GM19043 (cell line): ENCODE measurements at regions not wholly inside any gene's neighbourhood (a gene's known extent, or its start where the extent isn't known, plus 50 kb on each side); places are given as distances from the start of the nearest gene placed in this dataset.

Source experiments
- ATAC-seq: cut with Tn5 transposase; IDR thresholded peaks from one replicate; pipeline ENCODE4 v1.9.1; 2021; ENCODE audit warnings: low read depth; ENCODE audit not compliant: unreplicated experiment

- ATAC-seq: no peak
Measured at GRCh38 chr1:10848109-10848684, 51.8 kb upstream of the CASZ1 start.

GRCh38 chr1:10850026-10850425 lies 53.6 kb upstream of the CASZ1 start:
- no peak for ATAC-seq

- ATAC-seq: no peak
Measured at GRCh38 chr1:10851024-10852013, 54.9 kb upstream of the CASZ1 start.

GRCh38 chr1:10852018-10852417 lies 55.6 kb upstream of the CASZ1 start:
- ATAC-seq: no peak

- ATAC-seq: no peak
Measured at GRCh38 chr1:10852486-10852885, 56.0 kb upstream of the CASZ1 start.

- ATAC-seq: no peak
Measured at GRCh38 chr1:10852998-10853520, 56.6 kb upstream of the CASZ1 start.

- no peak for ATAC-seq
Measured at GRCh38 chr1:10853701-10854100, 57.3 kb upstream of the CASZ1 start.

GRCh38 chr1:10854856-10855459 lies 58.5 kb upstream of the CASZ1 start:
- ATAC-seq: no peak

- ATAC-seq: no peak
Measured at GRCh38 chr1:10856176-10856683, 59.8 kb upstream of the CASZ1 start.

GRCh38 chr1:10856863-10857598 lies 60.6 kb upstream of the CASZ1 start:
- ATAC-seq: no peak

- no peak for ATAC-seq
Measured at GRCh38 chr1:10857687-10858086, 61.2 kb upstream of the CASZ1 start.

GRCh38 chr1:10860218-10860617 lies 63.8 kb upstream of the CASZ1 start:
- no peak for ATAC-seq

GRCh38 chr1:10860682-10861081 lies 64.2 kb upstream of the CASZ1 start:
- no peak for ATAC-seq

GRCh38 chr1:10861822-10862221 lies 65.4 kb upstream of the CASZ1 start:
- no peak for ATAC-seq

- ATAC-seq: no peak
Measured at GRCh38 chr1:10862743-10863335, 66.4 kb upstream of the CASZ1 start.

GRCh38 chr1:10863886-10864285 lies 67.4 kb upstream of the CASZ1 start:
- no peak for ATAC-seq

GRCh38 chr1:10864776-10865175 lies 68.3 kb upstream of the CASZ1 start:
- no peak for ATAC-seq

- ATAC-seq: no peak
Measured at GRCh38 chr1:10865518-10866320, 69.3 kb upstream of the CASZ1 start.
